Nucleus accumbens (tissue), 56 donors: ENCODE measurements at regions not wholly inside any gene's neighbourhood (a gene's known extent, or its start where the extent isn't known, plus 50 kb on each side); places are given as distances from the start of the nearest gene placed in this dataset.

Source experiments
- DNase-seq, 56 donors: peaks; one replicate each; lab custom pipeline; 2025; lab: John Stamatoyannopoulos, UW

- no peak for DNase-seq
These were observed 307.6 kb upstream of the NOCT start for GRCh38 chr4:138707746-138708677.

DNA sequence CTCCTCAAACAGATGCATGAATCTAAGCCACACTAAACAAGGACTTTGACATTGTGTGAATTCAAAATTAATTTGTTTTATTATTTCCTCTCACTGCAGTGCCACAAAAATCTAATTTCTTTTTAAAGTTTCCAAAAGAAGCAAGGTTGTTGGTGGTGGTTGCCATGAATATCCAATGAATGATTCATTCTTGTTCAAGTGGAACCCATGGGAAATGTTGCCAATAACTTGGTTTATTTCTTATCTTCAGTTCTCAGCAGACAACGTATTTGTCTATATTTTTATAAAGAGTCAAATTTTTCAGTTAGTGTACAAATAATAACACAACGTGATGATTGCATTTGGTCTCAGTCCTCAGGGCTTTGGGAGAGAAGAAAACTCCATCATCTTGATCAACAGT, 309.4 kb upstream of the NOCT start:
- DNase-seq: no peak

- no peak for DNase-seq
These were observed 313.3 kb upstream of the NOCT start for GRCh38 chr4:138702190-138702824.

- DNase-seq: no peak
These were observed 316.9 kb upstream of the NOCT start for GRCh38 chr4:138698641-138699040.

DNA sequence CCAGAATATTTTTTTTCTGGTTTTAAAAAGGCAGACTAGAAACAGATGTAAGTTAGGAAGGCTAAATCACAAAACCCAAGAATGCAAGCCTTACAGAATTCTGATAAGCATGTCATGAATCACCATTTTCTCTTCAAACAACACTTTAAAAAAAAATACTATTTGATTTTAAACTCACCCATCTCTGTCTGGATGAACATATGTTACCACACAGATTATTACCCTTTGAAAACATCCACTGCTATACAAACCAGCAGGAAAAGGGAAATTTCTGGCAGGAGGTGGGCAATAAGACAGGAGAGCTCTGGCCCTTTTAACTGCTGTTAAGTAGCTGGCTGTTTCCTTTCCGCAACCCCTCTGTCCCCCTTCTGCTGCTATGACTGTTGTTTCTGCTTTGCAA, 317.7 kb upstream of the NOCT start:
- DNase-seq: no peak

- DNase-seq: no peak
These were observed 318.8 kb upstream of the NOCT start for GRCh38 chr4:138696771-138697170.

- DNase-seq: no peak
These were observed 319.5 kb upstream of the NOCT start for GRCh38 chr4:138696058-138696457.

DNA sequence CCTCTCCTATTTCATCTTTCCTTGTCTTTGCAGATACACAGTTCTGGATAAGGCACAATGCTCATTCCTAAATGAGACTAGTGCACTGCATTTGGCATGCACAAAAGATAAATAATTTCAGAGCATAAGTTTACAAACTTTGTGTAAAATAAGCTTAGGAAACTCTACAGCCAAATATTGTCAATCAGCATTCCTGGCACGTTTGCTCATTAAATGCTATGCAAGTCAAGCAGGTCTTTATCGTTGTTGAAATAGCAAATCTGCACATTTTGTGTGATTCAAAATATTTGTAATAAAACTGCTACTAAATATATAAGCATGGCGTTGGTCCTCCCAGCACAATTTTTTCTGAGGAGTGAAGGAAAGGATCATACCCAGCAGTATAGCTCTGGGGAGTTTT, 322.1 kb upstream of the NOCT start:
- no peak for DNase-seq

DNA sequence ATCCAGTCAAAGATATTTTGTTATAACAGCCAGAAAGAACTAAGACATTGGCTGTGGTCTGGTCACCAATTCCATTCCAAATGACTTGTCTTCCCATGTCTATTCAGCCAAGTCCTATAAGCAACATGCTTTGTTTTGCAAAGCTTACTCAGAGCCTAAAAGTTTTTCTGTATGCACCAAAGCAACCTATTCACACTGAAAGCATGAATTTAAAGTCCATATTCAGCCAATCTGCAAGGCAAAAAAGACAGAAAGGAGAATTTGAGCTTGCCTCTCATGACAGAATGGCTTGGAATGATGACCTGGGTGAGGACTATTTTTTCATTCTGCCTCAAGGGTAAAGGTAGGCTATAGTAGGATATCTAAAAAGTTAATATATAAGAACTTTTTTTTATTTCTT, 323.2 kb upstream of the NOCT start:
- no peak for DNase-seq

DNA sequence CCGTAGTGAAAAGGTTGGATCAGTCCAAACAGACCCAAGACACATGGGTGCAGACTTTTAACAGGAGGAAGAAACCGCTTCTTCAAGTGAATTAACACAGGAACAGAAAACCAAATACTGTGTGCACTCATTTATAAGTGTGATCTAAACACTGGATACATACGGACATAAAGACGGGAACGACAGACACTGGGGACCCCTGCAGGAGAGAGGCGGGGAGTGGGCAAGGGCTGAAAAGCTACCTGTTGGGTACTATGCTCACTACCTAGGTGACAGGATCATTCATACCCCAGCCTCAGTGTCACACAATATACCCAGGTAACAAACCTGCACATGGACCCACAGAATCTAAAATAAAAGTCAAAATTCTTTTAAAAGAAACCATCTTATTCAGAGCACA, 326.0 kb upstream of the NOCT start:
- DNase-seq: no peak

DNA sequence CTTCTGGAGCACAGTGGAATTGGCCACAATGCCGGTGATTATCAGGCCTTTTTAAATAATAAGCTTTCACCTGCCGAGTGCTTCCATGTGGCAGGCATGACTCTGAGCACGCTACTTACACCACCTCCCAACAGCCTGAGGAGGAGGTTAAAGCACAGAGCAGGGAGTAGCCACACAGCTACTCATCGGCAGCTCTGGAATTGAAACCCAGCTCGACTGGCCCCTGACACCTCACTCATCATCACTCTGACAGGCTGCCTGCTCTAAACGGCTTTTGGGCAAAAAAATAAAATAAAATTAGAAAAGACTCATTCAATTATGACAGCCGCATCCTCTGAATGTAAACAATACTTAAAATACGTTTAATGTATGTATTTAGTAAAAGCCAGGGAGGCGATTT, 326.4 kb upstream of the NOCT start:
- no peak for DNase-seq

DNA sequence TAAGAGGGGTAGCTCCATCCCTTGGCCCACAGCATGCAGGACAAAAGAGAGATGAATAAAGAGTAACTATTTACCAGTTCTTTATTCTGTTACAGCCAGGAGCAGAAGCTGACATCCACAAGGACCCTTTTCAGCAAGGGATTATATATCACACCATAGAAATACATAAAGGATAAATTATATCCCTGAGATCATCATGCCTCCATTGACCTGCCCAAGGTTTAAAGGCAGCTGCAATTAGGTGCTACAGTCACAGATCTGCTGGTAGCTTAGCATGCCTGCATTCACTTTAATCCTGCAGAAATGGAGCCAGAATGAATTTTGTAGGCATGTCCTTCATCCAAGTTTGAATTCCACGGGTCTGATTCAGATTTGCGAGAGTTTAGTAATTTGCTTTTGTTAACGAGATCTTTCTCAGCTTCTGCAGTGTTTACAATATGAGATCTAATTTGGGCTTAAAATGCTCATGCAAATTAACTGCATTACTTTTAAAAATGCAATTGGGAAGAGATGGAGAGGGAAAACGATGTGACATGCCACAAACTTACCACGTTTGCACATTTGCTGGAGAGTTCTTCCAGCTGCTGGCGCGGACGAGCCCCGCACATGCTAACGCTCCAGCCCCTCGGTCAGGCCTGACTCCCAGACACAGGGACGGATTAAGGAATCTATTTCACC, 327.0 kb upstream of the NOCT start:
- no peak for DNase-seq

DNA sequence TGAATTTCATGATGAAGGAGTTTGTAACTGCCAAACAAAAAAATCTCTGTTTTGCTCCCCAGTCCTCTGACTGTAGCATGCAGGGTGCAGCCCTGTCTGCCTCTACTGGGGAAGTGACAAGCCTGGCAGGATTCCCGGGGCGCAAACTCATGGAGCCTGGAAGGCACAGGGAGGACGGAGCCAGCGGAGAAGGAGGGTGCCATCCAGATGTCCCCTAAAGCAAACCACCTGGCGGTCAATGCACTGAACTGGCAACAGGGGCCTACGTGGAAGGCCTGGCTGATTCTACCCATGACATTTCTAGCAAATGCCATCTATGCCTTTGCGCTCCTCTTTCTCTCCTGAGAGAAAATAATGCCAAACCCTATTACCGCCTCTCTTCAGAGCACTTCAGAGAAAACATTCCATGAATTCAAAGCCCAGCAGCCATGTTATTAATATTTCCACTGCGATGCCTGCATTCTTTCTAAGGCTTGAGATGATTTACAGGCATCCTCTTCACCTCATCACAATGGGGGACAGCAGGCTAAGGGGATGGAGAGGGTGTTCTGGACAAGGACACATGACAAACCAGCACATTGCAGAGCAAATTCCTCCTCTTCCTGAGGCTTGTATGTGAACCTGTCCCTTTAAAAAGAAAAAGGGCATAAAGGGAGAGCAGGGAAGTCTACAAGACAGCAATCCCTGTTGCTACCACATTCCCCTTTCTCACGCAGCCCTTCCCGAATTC, 329.3 kb upstream of the NOCT start:
- peak in 1 of 56 donors; percentile 3 for DNase-seq

DNA sequence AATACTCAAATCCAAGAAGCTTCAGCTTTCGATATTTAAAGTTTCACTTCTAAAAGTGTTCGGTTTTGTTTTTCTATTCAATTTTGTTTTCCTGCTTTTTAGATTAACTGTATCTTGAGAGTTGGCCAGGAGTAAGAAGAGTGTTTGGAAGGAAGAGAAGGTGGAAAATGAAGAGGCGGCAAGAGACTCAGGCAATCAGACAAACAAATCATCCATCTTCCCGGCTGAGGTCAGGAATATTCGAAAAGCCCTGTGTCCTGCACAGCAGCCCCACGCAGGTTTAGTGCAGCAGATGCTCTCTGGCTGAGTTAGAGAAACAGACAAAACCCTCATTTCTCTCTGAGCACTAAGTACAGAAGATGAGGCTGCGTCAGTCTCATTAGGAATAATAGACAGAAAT, 330.3 kb upstream of the NOCT start:
- no peak for DNase-seq

DNA sequence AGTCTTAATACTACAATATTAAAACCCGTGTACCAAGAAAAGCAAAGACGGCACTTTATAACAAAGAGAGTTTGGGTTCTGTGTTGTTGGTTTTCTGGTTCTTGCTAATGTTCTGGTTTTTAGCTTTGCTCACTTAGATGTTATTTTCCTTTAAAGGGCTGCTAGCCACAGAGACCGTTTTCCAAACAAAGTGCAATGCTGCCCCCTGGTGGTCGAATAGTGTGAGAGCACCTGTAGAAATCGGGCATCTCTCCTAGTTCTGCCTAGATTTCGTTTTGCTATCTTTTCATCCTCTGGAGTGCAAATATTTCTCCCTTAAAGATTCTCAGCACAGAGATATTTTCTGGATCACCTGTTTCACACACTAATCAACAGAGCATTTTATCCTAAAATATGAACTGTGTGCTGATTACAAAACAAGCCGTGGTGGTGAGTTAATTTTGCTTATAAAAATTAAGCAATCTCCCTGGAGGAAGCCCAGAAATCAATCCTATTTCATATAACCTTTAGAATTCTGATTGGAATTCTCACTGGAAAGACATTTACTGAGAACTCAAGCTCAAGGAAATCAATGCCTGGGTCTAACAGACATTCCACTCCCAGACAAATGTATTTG, 334.5 kb upstream of the NOCT start:
- DNase-seq: peak in 52 of 56 donors; percentile 2 to 93 (median 65)

DNA sequence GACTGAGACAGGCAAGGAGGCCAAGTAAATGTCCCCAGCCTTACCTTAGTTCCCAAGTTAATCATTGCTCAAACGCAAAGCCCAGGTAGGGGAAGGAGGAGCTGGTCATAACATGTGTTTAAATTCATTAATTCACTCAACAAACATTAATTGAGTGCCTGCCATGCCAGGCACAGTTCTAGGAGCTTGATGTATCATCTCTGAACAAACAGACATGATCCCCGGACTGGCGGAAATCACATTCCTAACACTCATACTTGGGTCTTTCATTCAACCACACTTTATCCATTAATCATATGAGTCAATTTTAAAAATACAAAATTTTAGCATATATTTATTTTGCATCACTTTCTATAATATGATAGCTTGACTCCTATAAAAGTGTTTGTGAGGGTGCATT, 335.3 kb upstream of the NOCT start:
- DNase-seq: no peak

DNA sequence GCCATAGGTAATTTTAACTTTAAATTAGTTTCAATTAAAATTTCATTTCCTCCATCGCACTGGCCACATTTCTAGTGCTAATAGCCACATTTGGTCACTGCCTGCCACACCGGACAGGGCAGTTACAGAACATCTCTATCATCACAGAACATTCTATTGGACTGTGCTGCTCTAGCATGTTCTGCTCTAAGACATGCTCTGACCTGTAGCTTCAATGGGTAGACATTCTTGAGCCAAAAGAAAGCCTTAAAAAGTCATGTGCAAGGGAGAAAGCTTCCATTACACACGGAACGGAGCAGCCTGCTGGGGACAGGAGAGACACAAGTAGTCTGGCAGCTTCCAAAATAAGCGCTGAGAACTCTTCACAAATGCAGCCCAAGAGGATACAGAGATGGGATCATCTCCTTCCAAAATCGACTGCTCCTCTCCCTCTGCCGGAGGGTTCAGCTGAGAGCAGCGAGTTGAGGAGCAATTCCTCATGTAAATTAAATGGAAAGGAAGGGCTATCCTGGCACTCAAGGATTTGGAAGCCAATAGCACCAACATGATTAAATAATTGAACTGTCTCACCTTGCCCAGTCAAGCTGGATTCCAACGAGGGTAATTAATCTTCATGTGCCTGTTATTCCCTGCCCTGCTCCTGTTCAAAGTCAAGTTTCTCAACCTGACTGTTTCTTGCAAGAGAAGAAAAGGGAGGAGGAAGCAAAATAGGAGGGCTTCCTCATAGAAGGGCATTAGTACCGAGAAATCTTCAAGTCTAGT, 336.4 kb upstream of the NOCT start:
- DNase-seq: no peak

DNA sequence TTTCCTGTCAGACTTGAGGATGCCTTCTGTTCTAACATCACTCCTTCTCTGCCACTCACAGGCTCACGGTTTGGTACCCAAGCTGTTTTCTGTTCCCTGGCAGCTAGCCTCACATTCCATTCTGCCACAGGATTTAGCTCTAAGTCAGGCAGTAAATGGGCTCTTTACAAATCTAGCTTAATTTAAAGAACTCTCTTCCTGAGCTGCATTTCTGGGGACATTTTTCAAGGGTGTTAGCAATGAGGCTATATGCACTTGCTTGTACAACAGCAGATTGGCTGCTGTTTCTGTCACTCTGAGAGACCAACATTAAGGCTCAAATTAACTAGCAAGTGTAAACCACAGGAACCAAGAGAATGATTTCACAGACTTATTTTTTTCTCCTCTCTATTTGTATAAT, 337.8 kb upstream of the NOCT start:
- no peak for DNase-seq

GRCh38 chr4:138677212-138677611, 338.4 kb upstream of the NOCT start:
- DNase-seq: no peak

- no peak for DNase-seq
These were observed 339.9 kb upstream of the NOCT start for GRCh38 chr4:138675685-138676084.
